ENCODE measurements at regions not wholly inside any gene's neighbourhood (a gene's known extent, or its start where the extent isn't known, plus 50 kb on each side); places are given as distances from the start of the nearest gene placed in this dataset.

DNA sequence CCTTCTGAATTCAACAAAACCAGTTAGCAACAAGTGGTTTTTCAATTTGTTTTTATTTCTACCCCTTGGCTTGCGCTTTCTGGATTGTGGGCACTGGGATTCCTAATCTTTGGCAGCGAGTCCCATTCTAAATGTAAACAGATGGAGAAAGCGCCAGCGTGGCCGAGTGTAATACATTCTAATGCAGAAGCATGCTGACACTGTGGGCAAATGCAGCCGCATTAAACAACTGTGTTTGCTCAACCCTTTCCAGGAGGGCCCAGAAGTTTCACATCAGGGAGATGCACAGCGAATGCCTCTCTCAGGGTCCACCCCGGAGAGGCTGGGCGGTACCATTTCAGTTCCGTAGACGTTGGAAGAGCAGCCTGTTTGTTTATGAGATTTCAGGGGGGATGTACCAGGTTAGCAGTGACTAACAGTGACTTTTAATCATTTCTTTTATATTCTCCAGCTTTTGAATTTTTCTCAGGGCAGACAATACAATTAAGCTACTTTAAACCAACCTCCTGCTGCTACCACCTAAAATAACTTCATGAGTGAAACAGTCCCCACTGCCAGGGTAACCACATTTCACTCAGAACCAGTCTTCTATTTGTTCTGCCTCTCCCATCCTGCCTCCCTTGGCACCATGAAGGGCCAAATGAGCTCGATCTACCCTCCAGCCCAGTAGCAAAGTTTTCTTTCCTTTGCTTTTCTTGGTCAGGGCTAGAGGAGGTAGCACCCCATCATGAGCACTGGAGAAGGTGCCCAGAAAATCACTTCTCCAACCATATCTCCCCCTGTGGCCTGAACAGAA lies 164.2 kb upstream of the ITGB1 start:
- no peak for TF ChIP-seq POLR2A (IDR thresholded peaks at IDR 0.05)
- no peak for TF ChIP-seq CTCF (IDR thresholded peaks at IDR 0.05)

Measured in adrenal gland (tissue), 5 donors.